Sigmoid colon (tissue), 4 donors: ENCODE measurements at regions not wholly inside any gene's neighbourhood (a gene's known extent, or its start where the extent isn't known, plus 50 kb on each side); places are given as distances from the start of the nearest gene placed in this dataset.
"Not testable (repeated sequence)": the region's sequence is repeated elsewhere in the genome, so short reads cannot be mapped to it uniquely, and the experiment has no call there.

ENCODE experiments used
- EP300 ChIP-seq, 4 donors: sonication (generic); formaldehyde crosslinking; IDR thresholded peaks; one replicate each; pipeline ENCODE4 v1.6.1; 2017; ENCODE audit warnings: antibody characterized with exemption in 4 of 4
- POLR2AphosphoS5 ChIP-seq, 4 donors: sonication (generic); formaldehyde crosslinking; IDR thresholded peaks; one replicate each; pipeline ENCODE4 v1.6.1; 2017; ENCODE audit warnings: antibody characterized with exemption in 4 of 4
- TF ChIP-seq, protein P1 (sequence below), 4 experiments: fragments of 450-650 bp in 3 of 4; fragments of 200-600 bp in 1 of 4; IDR thresholded peaks; one replicate each; pipeline ENCODE4 v1.5.1; 2016 to 2019; ENCODE audit warnings: antibody characterized with exemption in 4 of 4, mild to moderate bottlenecking in 3 of 4, moderate library complexity in 2 of 4

DNA sequence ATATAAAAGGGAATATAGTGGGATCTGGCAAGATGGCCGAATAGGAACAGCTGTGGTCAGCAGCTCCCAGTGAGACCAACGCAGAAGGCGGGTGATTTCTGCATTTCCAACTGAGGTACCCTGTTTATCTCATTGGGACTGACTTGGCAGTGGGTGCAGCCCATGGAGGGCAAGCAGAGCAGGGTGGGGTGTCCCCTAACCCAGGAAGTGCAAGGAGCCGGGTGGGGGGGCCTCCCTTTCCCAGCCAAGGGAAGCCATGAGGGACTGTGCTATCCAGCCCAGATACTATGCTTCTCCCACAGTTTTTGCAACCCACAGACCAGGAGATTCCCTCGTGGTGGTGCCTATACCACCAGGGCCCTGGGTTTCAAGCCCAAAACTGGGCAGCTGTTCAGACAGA is 342.4 kb downstream of the RPS29 start:
- not testable (repeated sequence) for TF ChIP-seq POLR2AphosphoS5, EP300 (IDR thresholded peaks at IDR 0.05)
- TF ChIP-seq, protein P1, sequence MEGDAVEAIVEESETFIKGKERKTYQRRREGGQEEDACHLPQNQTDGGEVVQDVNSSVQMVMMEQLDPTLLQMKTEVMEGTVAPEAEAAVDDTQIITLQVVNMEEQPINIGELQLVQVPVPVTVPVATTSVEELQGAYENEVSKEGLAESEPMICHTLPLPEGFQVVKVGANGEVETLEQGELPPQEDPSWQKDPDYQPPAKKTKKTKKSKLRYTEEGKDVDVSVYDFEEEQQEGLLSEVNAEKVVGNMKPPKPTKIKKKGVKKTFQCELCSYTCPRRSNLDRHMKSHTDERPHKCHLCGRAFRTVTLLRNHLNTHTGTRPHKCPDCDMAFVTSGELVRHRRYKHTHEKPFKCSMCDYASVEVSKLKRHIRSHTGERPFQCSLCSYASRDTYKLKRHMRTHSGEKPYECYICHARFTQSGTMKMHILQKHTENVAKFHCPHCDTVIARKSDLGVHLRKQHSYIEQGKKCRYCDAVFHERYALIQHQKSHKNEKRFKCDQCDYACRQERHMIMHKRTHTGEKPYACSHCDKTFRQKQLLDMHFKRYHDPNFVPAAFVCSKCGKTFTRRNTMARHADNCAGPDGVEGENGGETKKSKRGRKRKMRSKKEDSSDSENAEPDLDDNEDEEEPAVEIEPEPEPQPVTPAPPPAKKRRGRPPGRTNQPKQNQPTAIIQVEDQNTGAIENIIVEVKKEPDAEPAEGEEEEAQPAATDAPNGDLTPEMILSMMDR (IDR thresholded peaks at IDR 0.05): not testable (repeated sequence)
